NB4 (cell line): ENCODE measurements at regions not wholly inside any gene's neighbourhood (a gene's known extent, or its start where the extent isn't known, plus 50 kb on each side); places are given as distances from the start of the nearest gene placed in this dataset.

ENCODE experiments used
- MYC ChIP-seq: IDR thresholded peaks from 2 replicates; pipeline ENCODE4 v1.6.1; 2011; ENCODE audit warnings: low read depth, low read length
- POLR2A ChIP-seq: IDR thresholded peaks from 2 replicates; pipeline ENCODE4 v1.6.1; 2011; ENCODE audit warnings: mild to moderate bottlenecking; ENCODE audit not compliant: insufficient read length; ENCODE audit errors: extremely low read depth
- TF ChIP-seq, protein P1 (sequence below): IDR thresholded peaks from one replicate; pipeline ENCODE4 v1.5.1; 2012; ENCODE audit warnings: low read depth, low read length

DNA sequence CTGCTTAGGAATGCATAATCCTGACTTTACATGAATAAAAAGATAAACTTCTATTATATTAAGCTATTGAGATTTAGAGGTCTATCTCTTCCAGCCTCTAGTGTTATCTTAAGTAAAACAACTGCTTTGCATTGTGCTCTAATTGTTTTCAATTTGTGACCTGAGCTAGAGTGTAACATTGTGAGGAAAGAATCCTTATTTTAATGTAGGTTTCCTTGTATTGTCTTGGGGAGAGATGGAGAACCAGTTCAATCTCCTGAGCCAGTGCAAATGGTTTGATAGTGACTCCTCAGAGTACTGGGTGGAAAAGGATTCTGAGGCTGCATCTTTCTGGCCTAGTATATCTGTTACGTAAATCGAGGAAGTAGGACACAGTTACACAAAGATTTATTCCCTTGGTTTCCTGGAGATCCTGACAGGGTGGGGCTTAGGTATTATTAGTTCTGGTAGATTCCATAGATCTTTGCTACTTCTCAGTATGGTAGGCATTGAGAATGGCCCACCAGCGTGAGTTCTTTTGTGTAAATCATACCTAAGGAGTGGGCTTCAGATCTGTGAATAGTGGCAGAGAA is 683.5 kb upstream of the CCDC179 start:
- TF ChIP-seq, protein P1, sequence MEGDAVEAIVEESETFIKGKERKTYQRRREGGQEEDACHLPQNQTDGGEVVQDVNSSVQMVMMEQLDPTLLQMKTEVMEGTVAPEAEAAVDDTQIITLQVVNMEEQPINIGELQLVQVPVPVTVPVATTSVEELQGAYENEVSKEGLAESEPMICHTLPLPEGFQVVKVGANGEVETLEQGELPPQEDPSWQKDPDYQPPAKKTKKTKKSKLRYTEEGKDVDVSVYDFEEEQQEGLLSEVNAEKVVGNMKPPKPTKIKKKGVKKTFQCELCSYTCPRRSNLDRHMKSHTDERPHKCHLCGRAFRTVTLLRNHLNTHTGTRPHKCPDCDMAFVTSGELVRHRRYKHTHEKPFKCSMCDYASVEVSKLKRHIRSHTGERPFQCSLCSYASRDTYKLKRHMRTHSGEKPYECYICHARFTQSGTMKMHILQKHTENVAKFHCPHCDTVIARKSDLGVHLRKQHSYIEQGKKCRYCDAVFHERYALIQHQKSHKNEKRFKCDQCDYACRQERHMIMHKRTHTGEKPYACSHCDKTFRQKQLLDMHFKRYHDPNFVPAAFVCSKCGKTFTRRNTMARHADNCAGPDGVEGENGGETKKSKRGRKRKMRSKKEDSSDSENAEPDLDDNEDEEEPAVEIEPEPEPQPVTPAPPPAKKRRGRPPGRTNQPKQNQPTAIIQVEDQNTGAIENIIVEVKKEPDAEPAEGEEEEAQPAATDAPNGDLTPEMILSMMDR: no peak
- no peak for TF ChIP-seq POLR2A
- TF ChIP-seq MYC: no peak
